ENCODE measurements at regions not wholly inside any gene's neighbourhood (a gene's known extent, or its start where the extent isn't known, plus 50 kb on each side); places are given as distances from the start of the nearest gene placed in this dataset.
"Not testable (repeated sequence)": the region's sequence is repeated elsewhere in the genome, so short reads cannot be mapped to it uniquely, and the experiment has no call there.

DNA sequence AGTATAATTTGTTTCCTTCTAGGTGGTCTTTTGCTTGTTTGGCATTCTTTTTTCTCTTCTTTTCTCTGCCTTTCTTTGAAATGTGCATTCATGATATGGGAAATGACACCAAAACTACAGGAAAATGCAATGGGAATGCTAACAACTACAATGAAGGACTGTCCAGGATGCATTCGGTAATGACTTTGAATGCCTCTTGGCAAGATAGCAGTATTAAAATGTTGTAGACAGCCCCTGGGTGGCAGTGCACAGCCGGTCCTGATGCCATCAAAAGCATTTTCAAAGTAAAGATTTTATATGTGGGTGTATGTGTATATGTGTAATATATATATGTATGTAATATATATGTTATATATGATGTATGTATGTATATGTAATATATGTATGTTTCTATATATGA, 218.8 kb upstream of the MMS22L start:
- Histone ChIP-seq H3K4me1 (ENCODE audit: control insufficient read depth in 2 of 2, insufficient read depth in 2 of 2, low read length in 2 of 2) (no peaks in the 10 kb centered on the region), H3K4me3 (ENCODE audit: control extremely low read depth in 1 of 5, extremely low read depth in 1 of 5, insufficient read depth in 1 of 5, low read depth in 2 of 5, low read length in 4 of 5) (no peak overlapping the region), H2AFZ (ENCODE audit: insufficient read depth, low read depth, low read length, poor library complexity, severe bottlenecking) (no peak overlapping the region), H3K9me3 (ENCODE audit: control extremely low read depth in 1 of 3, control insufficient read depth in 2 of 3, insufficient read depth in 1 of 3, low read length in 2 of 3) (no peaks in the 10 kb centered on the region), H3K27me3 (replicated peaks in 1 of 4; ENCODE audit: control extremely low read depth in 1 of 4, control insufficient read depth in 3 of 4, insufficient read depth in 4 of 4, low read length in 3 of 4) (no peaks in the 10 kb centered on the region), H3K36me3 (replicated peaks in 1 of 2; ENCODE audit: control extremely low read depth in 1 of 2, control insufficient read depth in 1 of 2, extremely low read depth in 1 of 2, insufficient read depth in 2 of 2, low read length in 1 of 2) (no peaks in the 10 kb centered on the region), H3K9ac (ENCODE audit: low read length) (no peak overlapping the region), H3K79me2 (ENCODE audit: control insufficient read depth, insufficient read depth, low read length) (no peaks in the 10 kb centered on the region), H4K20me1 (ENCODE audit: control insufficient read depth, insufficient read depth, low read length, poor library complexity, severe bottlenecking) (no peaks in the 10 kb centered on the region), H3K4me2 (replicated peaks; ENCODE audit: low read depth, low read length, poor library complexity, severe bottlenecking) (no peak overlapping the region), H3K27ac (ENCODE audit: low read length in 2 of 2) (no peak overlapping the region)
- 89% methylated on average over 1 of the region's 2 CpGs for WGBS (ENCODE audit: insufficient coverage)
- Mint-ChIP-seq H3K4me1 (no peaks in the 10 kb centered on the region), H3K27ac (no peak overlapping the region), H3K9me3 (ENCODE audit: insufficient read depth) (no peaks in the 10 kb centered on the region), H3K4me3 (no peak overlapping the region), H3K27me3 (peaks cover 18% of the 10 kb centered on the region)
- POLR2A ChIA-PET, result no interaction called here
- TF ChIP-seq EZH2 (IDR thresholded peaks at IDR 0.05; ENCODE audit: borderline replicate concordance, insufficient read depth, low read depth, low read length, poor library complexity, severe bottlenecking), result no peak
- TF ChIP-seq CTCF (IDR thresholded peaks at IDR 0.05), result no peak
- ATAC-seq (ENCODE audit: low read depth) (no peak), DNase-seq (no peak)
- CTCF ChIA-PET, result no interaction called here
- intact Hi-C loops (cut with micrococcal nuclease), result no loop called here

DNA sequence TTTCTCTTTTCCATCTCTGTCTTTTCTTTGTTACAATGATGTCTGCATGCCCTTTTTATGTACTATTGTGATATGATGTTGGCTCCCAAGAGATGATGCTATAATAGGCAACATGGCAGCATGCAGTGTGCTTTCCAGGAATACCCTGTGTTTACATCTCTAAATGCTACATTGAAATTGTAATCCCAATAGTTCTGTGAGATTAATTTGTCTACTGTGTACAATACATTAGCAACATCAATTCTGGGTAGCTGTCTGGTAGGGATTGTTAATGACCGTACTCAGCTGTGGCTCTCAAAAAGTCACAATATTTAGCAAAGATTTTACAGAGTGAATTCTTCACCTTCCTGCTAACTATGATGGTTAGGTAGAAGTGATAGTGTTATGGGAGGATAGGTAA, 225.6 kb upstream of the MMS22L start:
- H3K4me3 Mint-ChIP-seq, result no peak overlapping the region
- Histone ChIP-seq H3K27ac (ENCODE audit: low read length in 2 of 2) (no peak overlapping the region), H3K4me3 (ENCODE audit: control extremely low read depth in 1 of 5, extremely low read depth in 1 of 5, insufficient read depth in 1 of 5, low read depth in 2 of 5, low read length in 4 of 5) (no peak overlapping the region), H3K9me3 (ENCODE audit: control extremely low read depth in 1 of 3, control insufficient read depth in 2 of 3, insufficient read depth in 1 of 3, low read length in 2 of 3) (no peaks in the 10 kb centered on the region), H3K79me2 (ENCODE audit: control insufficient read depth, insufficient read depth, low read length) (no peaks in the 10 kb centered on the region), H4K20me1 (ENCODE audit: control insufficient read depth, insufficient read depth, low read length, poor library complexity, severe bottlenecking) (no peaks in the 10 kb centered on the region), H3K27me3 (replicated peaks in 1 of 4; ENCODE audit: control extremely low read depth in 1 of 4, control insufficient read depth in 3 of 4, insufficient read depth in 4 of 4, low read length in 3 of 4) (no peaks in the 10 kb centered on the region), H3K4me1 (ENCODE audit: control insufficient read depth in 2 of 2, insufficient read depth in 2 of 2, low read length in 2 of 2) (no peaks in the 10 kb centered on the region), H3K4me2 (replicated peaks; ENCODE audit: low read depth, low read length, poor library complexity, severe bottlenecking) (no peak overlapping the region), H3K36me3 (replicated peaks in 1 of 2; ENCODE audit: control extremely low read depth in 1 of 2, control insufficient read depth in 1 of 2, extremely low read depth in 1 of 2, insufficient read depth in 2 of 2, low read length in 1 of 2) (no peaks in the 10 kb centered on the region), H2AFZ (ENCODE audit: insufficient read depth, low read depth, low read length, poor library complexity, severe bottlenecking) (no peak overlapping the region), H3K9ac (ENCODE audit: low read length) (no peak overlapping the region)
- CTCF ChIA-PET, result interaction anchor here (0.6 kb wide), 1 partner anchor 13 kb away, joined by 4 read pairs; no protein-coding TSS in a partner anchor
- H3K9me3 Mint-ChIP-seq (ENCODE audit: insufficient read depth), result no peaks in the 10 kb centered on the region
- ATAC-seq (ENCODE audit: low read depth) (no peak), DNase-seq (no peak)
- POLR2A ChIA-PET, result no interaction called here
- no peak overlapping the region for H3K27ac Mint-ChIP-seq
- WGBS (ENCODE audit: insufficient coverage), result no CpG with 5 or more reads among the region's 1 CpG
- intact Hi-C loops (cut with micrococcal nuclease), result no loop called here
- no peaks in the 10 kb centered on the region for H3K4me1 Mint-ChIP-seq
- TF ChIP-seq EZH2 (IDR thresholded peaks at IDR 0.05; ENCODE audit: borderline replicate concordance, insufficient read depth, low read depth, low read length, poor library complexity, severe bottlenecking) (no peak), CTCF (IDR thresholded peaks at IDR 0.05) (no peak)
- H3K27me3 Mint-ChIP-seq, result peaks cover 13% of the 10 kb centered on the region

DNA sequence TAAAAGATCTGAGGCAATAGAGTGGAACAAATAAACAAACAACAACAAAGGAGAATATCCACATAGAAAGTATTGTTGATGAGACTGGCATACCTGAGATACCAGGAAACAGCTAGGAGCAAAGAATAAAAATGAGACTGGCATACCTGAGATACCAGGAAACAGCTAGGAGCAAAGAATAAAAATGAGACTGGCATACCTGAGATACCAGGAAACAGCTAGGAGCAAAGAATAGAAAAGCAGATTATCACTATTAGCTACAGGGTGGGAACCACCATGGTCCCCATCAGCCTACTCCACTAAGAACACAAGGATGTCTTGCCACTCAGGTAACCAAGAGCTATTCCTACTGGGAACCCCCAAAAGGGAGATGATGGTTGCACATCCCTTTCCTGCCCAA, 230.2 kb upstream of the MMS22L start:
- H3K79me2 ChIP-seq (ENCODE audit: control insufficient read depth, insufficient read depth, low read length); H3K9ac ChIP-seq (ENCODE audit: low read length); H2AFZ ChIP-seq (ENCODE audit: insufficient read depth, low read depth, low read length, poor library complexity, severe bottlenecking); H3K4me1 Mint-ChIP-seq; H4K20me1 ChIP-seq (ENCODE audit: control insufficient read depth, insufficient read depth, low read length, poor library complexity, severe bottlenecking); H3K4me3 Mint-ChIP-seq; H3K4me3 ChIP-seq (ENCODE audit: control extremely low read depth in 1 of 5, extremely low read depth in 1 of 5, insufficient read depth in 1 of 5, low read depth in 2 of 5, low read length in 4 of 5); DNase-seq; H3K4me1 ChIP-seq (ENCODE audit: control insufficient read depth in 2 of 2, insufficient read depth in 2 of 2, low read length in 2 of 2); H3K27ac ChIP-seq (ENCODE audit: low read length in 2 of 2); H3K9me3 ChIP-seq (ENCODE audit: control extremely low read depth in 1 of 3, control insufficient read depth in 2 of 3, insufficient read depth in 1 of 3, low read length in 2 of 3); CTCF ChIA-PET; H3K4me2 ChIP-seq (replicated peaks; ENCODE audit: low read depth, low read length, poor library complexity, severe bottlenecking); ATAC-seq (ENCODE audit: low read depth); H3K27me3 ChIP-seq (replicated peaks in 1 of 4; ENCODE audit: control extremely low read depth in 1 of 4, control insufficient read depth in 3 of 4, insufficient read depth in 4 of 4, low read length in 3 of 4); H3K27ac Mint-ChIP-seq; H3K9me3 Mint-ChIP-seq (ENCODE audit: insufficient read depth); intact Hi-C loops (cut with micrococcal nuclease); POLR2A ChIA-PET; H3K36me3 ChIP-seq (replicated peaks in 1 of 2; ENCODE audit: control extremely low read depth in 1 of 2, control insufficient read depth in 1 of 2, extremely low read depth in 1 of 2, insufficient read depth in 2 of 2, low read length in 1 of 2): not testable (repeated sequence)
- H3K27me3 Mint-ChIP-seq, result peaks cover 13% of the 10 kb centered on the region

Measured in B cell (primary cell).